Gastrocnemius medialis (tissue), 4 donors: ENCODE measurements at regions not wholly inside any gene's neighbourhood (a gene's known extent, or its start where the extent isn't known, plus 50 kb on each side); places are given as distances from the start of the nearest gene placed in this dataset.

Experiments
- ATAC-seq, 2 donors: fragments of 150-250 bp; one replicate each; pipeline ENCODE4 v1.9.1; 2016
- DNase-seq, 2 donors: peaks; one replicate each; pipeline ENCODE4 v3.0.0-alpha.2; 2019
- H3K27ac ChIP-seq, 4 donors: fragments of 200-600 bp; sonication (generic); 1 replicate in 1 of 4; 2 replicates in 3 of 4; pipeline ENCODE4 v1.5.1; 2016 to 2018; ENCODE audit warnings: mild to moderate bottlenecking in 2 of 4, moderate library complexity in 1 of 4
- H3K27me3 ChIP-seq, 3 donors: fragments of 200-600 bp; sonication (generic) in 2 of 3; 1 replicate in 1 of 3; 2 replicates in 2 of 3; pipeline versions ENCODE4 v1.5.1 to v1.6.0; 2016 to 2019; ENCODE audit warnings: mild to moderate bottlenecking in 1 of 3, moderate library complexity in 1 of 3
- H3K36me3 ChIP-seq, 2 donors: fragments of 200-600 bp; sonication (generic) in 1 of 2; one replicate each; pipeline ENCODE4 v1.5.1; 2017 to 2018
- H3K4me1 ChIP-seq, 2 donors: fragments of 200-600 bp; sonication (generic) in 1 of 2; one replicate each; pipeline ENCODE4 v1.5.1; 2016 to 2017; ENCODE audit warnings: mild to moderate bottlenecking in 2 of 2
- H3K4me3 ChIP-seq, 4 donors: fragments of 200-600 bp; sonication (generic) in 3 of 4; 1 replicate in 1 of 4; 2 replicates in 3 of 4; pipeline ENCODE4 v1.5.1; 2016 to 2019; ENCODE audit warnings: mild to moderate bottlenecking in 2 of 4
- H3K9me3 ChIP-seq, 3 donors: fragments of 200-600 bp; sonication (generic) in 2 of 3; 1 replicate in 1 of 3; 2 replicates in 2 of 3; pipeline ENCODE4 v1.5.1; 2016 to 2019
- CTCF ChIP-seq, 5 experiments: fragments of 450-650 bp in 3 of 5; fragments of 200-600 bp in 2 of 5; sonication (generic) in 2 of 5; IDR thresholded peaks in 4 of 5; conservative IDR thresholded peaks in 1 of 5; 1 replicate in 4 of 5; 2 replicates in 1 of 5; pipeline ENCODE4 v1.5.1; 2016 to 2019; ENCODE audit warnings: antibody characterized with exemption in 5 of 5, mild to moderate bottlenecking in 3 of 5, moderate library complexity in 3 of 5
- POLR2A ChIP-seq, 2 donors: fragments of 450-650 bp; IDR thresholded peaks; one replicate each; pipeline ENCODE4 v1.6.1; 2017; ENCODE audit warnings: antibody characterized with exemption in 2 of 2, mild to moderate bottlenecking in 2 of 2, moderate library complexity in 2 of 2
- in situ Hi-C, 4 donors: fragments of 200-750 bp; cut with MboI; loops; one replicate each; pipeline versions ENCODE4 v1.15.0 to v1.8.0; 2017; ENCODE audit warnings: low sequenced_read_pairs in 4 of 4
- intact Hi-C: fragments of 100-400 bp; cut with DNase I; formaldehyde crosslinking; loops from one replicate; pipeline ENCODE4 v1.15.1; 2023; ENCODE audit warnings: low total_unique reads

- no peak overlapping the region for H3K4me3 ChIP-seq
- no peak overlapping the region for H3K27ac ChIP-seq
- intact Hi-C loops (no loop called here), in situ Hi-C loops (no loop called here)
- no peaks in the 10 kb centered on the region for H3K36me3 ChIP-seq
- ATAC-seq (no peak), DNase-seq (no peak)
- no peaks in the 10 kb centered on the region for H3K4me1 ChIP-seq
- TF ChIP-seq CTCF (IDR thresholded peaks at IDR 0.05 in 4 of 5, conservative IDR thresholded peaks at IDR 0.05 in 1 of 5) = no peak
- TF ChIP-seq POLR2A (IDR thresholded peaks at IDR 0.05) = no peak
- no peaks in the 10 kb centered on the region for H3K9me3 ChIP-seq
- no peaks in the 10 kb centered on the region for H3K27me3 ChIP-seq
These were observed 347.9 kb upstream of the EYS start for GRCh38 chr6:66054967-66055366.

GRCh38 chr6:66051812-66052211 is 344.8 kb upstream of the EYS start:
- no peak for DNase-seq
- ATAC-seq = no peak
- H3K9me3 ChIP-seq = no peaks in the 10 kb centered on the region
- H3K27ac ChIP-seq = no peak overlapping the region
- in situ Hi-C loops = no loop called here
- H3K27me3 ChIP-seq = no peaks in the 10 kb centered on the region
- H3K36me3 ChIP-seq = no peaks in the 10 kb centered on the region
- intact Hi-C loops = no loop called here
- no peak overlapping the region for H3K4me3 ChIP-seq
- TF ChIP-seq POLR2A (IDR thresholded peaks at IDR 0.05) = no peak
- no peak for TF ChIP-seq CTCF (IDR thresholded peaks at IDR 0.05 in 4 of 5, conservative IDR thresholded peaks at IDR 0.05 in 1 of 5)
- H3K4me1 ChIP-seq = no peaks in the 10 kb centered on the region

- DNase-seq = no peak
- ATAC-seq = no peak
- H3K27me3 ChIP-seq = no peaks in the 10 kb centered on the region
- H3K4me1 ChIP-seq = no peaks in the 10 kb centered on the region
- no peak overlapping the region for H3K27ac ChIP-seq
- intact Hi-C loops (no loop called here), in situ Hi-C loops (no loop called here)
- no peak for TF ChIP-seq POLR2A (IDR thresholded peaks at IDR 0.05)
- no peak for TF ChIP-seq CTCF (IDR thresholded peaks at IDR 0.05 in 4 of 5, conservative IDR thresholded peaks at IDR 0.05 in 1 of 5)
- H3K36me3 ChIP-seq = no peaks in the 10 kb centered on the region
- no peaks in the 10 kb centered on the region for H3K9me3 ChIP-seq
- no peak overlapping the region for H3K4me3 ChIP-seq
These were observed 341.9 kb upstream of the EYS start for GRCh38 chr6:66048684-66049474.

- H3K36me3 ChIP-seq = no peaks in the 10 kb centered on the region
- ATAC-seq = no peak
- H3K4me1 ChIP-seq = no peaks in the 10 kb centered on the region
- intact Hi-C loops = no loop called here
- no peak for DNase-seq
- no peaks in the 10 kb centered on the region for H3K27me3 ChIP-seq
- in situ Hi-C loops = no loop called here
- no peak overlapping the region for H3K27ac ChIP-seq
- H3K4me3 ChIP-seq = no peak overlapping the region
- TF ChIP-seq CTCF (IDR thresholded peaks at IDR 0.05 in 4 of 5, conservative IDR thresholded peaks at IDR 0.05 in 1 of 5) = no peak
- H3K9me3 ChIP-seq = no peaks in the 10 kb centered on the region
These were observed 325.6 kb upstream of the EYS start for GRCh38 chr6:66032626-66033025.

- no peaks in the 10 kb centered on the region for H3K36me3 ChIP-seq
- no peak overlapping the region for H3K27ac ChIP-seq
- TF ChIP-seq CTCF (IDR thresholded peaks at IDR 0.05 in 4 of 5, conservative IDR thresholded peaks at IDR 0.05 in 1 of 5) (no peak), POLR2A (IDR thresholded peaks at IDR 0.05) (no peak)
- no peak overlapping the region for H3K4me3 ChIP-seq
- intact Hi-C loops = no loop called here
- no peaks in the 10 kb centered on the region for H3K27me3 ChIP-seq
- DNase-seq (no peak), ATAC-seq (no peak)
- in situ Hi-C loops = no loop called here
- no peaks in the 10 kb centered on the region for H3K4me1 ChIP-seq
- no peaks in the 10 kb centered on the region for H3K9me3 ChIP-seq
These were observed 322.4 kb upstream of the EYS start for GRCh38 chr6:66029391-66029790.
